Activated CD8-positive, alpha-beta T cell treated with anti-CD3 and anti-CD28 coated beads for 36 hours (primary cell): ENCODE measurements at regions not wholly inside any gene's neighbourhood (a gene's known extent, or its start where the extent isn't known, plus 50 kb on each side); places are given as distances from the start of the nearest gene placed in this dataset.

Experiments
- ATAC-seq: fragments of 200-7000 bp; cut with Tn5 transposase; one replicate; pipeline ENCODE4 v1.10.0; 2021; ENCODE audit warnings: mild to moderate bottlenecking, moderate library complexity
- CTCF ChIA-PET: fragments of 350-600 bp; sonication (Branson Sonifier 250); formaldehyde crosslinking; loops from one replicate; lab custom pipeline; 2021; ENCODE audit warnings: antibody characterized with exemption; lab: Charles Lee
- POLR2A ChIA-PET: fragments of 350-600 bp; sonication (Branson Sonifier 250); formaldehyde crosslinking; loops from one replicate; lab custom pipeline; 2021; ENCODE audit warnings: antibody characterized with exemption; lab: Charles Lee
- DNase-seq: peaks from one replicate; pipeline ENCODE4 v3.0.0-alpha.2; 2020
- H3K27ac Mint-ChIP-seq: one replicate; pipeline ENCODE4 v1.8.0; 2021; ENCODE audit warnings: mild to moderate bottlenecking, mixed read lengths
- H3K27me3 Mint-ChIP-seq: one replicate; pipeline ENCODE4 v1.8.0; 2021; ENCODE audit warnings: mixed read lengths
- H3K36me3 Mint-ChIP-seq: one replicate; pipeline ENCODE4 v1.8.0; 2021; ENCODE audit warnings: low read depth, mixed read lengths
- H3K4me1 Mint-ChIP-seq: one replicate; pipeline ENCODE4 v1.8.0; 2021; ENCODE audit warnings: low read depth, mixed read lengths
- H3K4me3 Mint-ChIP-seq: one replicate; pipeline ENCODE4 v1.8.0; 2021; ENCODE audit warnings: mild to moderate bottlenecking, moderate library complexity, mixed read lengths
- H3K9me3 Mint-ChIP-seq: one replicate; pipeline ENCODE4 v1.8.0; 2021; ENCODE audit warnings: mixed read lengths
- CTCF ChIP-seq: fragments of 200-600 bp; IDR thresholded peaks from one replicate; pipeline ENCODE4 v1.8.0; 2022; ENCODE audit warnings: antibody characterized with exemption, mild to moderate bottlenecking
- intact Hi-C: fragments of 100-400 bp; cut with micrococcal nuclease; formaldehyde crosslinking; loops from one replicate; pipeline ENCODE4 v1.10.0; 2022

DNA sequence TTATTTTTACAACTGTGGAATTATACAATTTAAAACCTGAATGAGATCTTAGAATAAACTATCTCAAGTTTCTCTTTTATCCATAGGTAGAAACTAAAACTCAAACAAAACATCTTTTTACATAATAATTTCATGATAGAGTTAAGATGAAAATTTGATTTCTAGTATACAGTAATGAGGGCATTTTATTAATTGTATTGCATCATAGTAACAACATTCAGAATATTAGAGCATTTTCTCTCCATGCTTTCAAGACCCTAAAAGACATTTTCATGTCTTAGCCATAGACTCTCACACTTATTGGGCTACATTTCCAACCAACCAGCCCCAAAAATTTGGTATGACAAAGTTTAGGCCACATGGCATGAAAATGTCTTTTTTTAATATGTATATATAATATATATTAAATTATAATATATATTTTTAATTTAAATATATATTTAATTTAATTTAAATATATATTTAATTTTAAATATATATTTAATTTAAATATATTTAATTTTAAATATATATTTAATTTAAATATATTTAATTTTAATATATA, 195.7 kb upstream of the STEAP1 start:
- ChIA-PET CTCF (no interaction called here), POLR2A (no interaction called here)
- Mint-ChIP-seq H3K9me3 (peaks cover 1% of the 10 kb centered on the region), H3K4me3 (no peak overlapping the region), H3K36me3 (no peaks in the 10 kb centered on the region), H3K4me1 (no peaks in the 10 kb centered on the region), H3K27me3 (no peaks in the 10 kb centered on the region), H3K27ac (no peak overlapping the region)
- ATAC-seq = no peak
- DNase-seq = no peak
- intact Hi-C loops = no loop called here
- TF ChIP-seq CTCF = no peak

- Mint-ChIP-seq H3K27me3 (no peaks in the 10 kb centered on the region), H3K27ac (no peak overlapping the region), H3K4me1 (no peaks in the 10 kb centered on the region), H3K36me3 (no peaks in the 10 kb centered on the region), H3K9me3 (peaks cover 1% of the 10 kb centered on the region), H3K4me3 (no peak overlapping the region)
- intact Hi-C loops = no loop called here
- ChIA-PET POLR2A (no interaction called here), CTCF (no interaction called here)
- no peak for TF ChIP-seq CTCF
- no peak for ATAC-seq
- DNase-seq = no peak
Measured at GRCh38 chr7:89966067-89966664, 188.1 kb upstream of the STEAP1 start.

DNA sequence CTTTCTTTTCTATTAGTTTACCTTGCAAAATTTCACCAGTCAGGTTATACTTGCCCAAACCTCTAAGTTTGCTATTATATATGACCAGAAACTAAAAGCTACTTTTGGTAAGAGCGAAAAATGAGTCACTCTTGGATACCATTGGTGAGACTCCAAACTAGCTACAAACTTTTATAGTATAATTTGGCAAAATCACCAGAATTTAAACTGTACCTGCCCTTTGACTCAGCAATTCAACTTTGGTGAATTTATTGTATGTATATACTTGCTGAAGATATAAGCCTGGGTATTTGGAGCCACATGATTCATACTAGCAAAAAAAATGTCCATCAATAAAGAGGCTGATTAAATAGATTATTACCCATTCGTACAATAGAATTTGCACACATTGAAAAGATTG, 178.7 kb upstream of the STEAP1 start:
- H3K4me3 Mint-ChIP-seq = no peak overlapping the region

DNA sequence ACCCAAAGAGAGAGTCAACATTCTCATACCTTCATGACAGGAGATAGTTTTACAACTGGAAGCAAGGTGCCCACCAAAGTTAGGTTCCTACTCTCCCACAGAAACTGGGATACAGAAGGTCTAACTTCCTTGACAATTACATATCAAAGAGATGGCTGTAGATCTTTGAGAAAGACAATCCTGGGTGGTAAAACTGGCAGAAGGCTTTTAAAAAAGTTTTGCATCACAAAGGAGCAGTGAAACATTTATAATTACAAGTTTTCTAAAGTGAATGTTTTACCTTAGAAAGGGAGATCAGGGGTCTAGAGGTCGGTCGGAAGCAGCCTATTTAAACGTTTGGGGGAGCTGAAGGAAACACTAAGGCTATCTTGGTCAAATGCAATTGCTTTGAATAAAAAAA, 166.6 kb upstream of the STEAP1 start:
- H3K4me3 Mint-ChIP-seq = no peak overlapping the region
- ATAC-seq = no peak
- no peaks in the 10 kb centered on the region for H3K36me3 Mint-ChIP-seq
- ChIA-PET POLR2A (no interaction called here), CTCF (no interaction called here)
- H3K27me3 Mint-ChIP-seq = no peaks in the 10 kb centered on the region
- H3K4me1 Mint-ChIP-seq = no peaks in the 10 kb centered on the region
- DNase-seq = no peak
- peaks cover 6% of the 10 kb centered on the region for H3K9me3 Mint-ChIP-seq
- no peak for TF ChIP-seq CTCF
- H3K27ac Mint-ChIP-seq = no peak overlapping the region
- intact Hi-C loops = no loop called here

More for the DNA sequence above, 178.7 kb upstream of the STEAP1 start:
- ATAC-seq (no peak), DNase-seq (no peak)
- Mint-ChIP-seq H3K27me3 (no peaks in the 10 kb centered on the region), H3K9me3 (no peaks in the 10 kb centered on the region), H3K4me1 (no peaks in the 10 kb centered on the region), H3K36me3 (no peaks in the 10 kb centered on the region), H3K27ac (no peak overlapping the region)
- CTCF ChIA-PET = no interaction called here
- no peak for TF ChIP-seq CTCF
- intact Hi-C loops = no loop called here
- POLR2A ChIA-PET = no interaction called here

DNA sequence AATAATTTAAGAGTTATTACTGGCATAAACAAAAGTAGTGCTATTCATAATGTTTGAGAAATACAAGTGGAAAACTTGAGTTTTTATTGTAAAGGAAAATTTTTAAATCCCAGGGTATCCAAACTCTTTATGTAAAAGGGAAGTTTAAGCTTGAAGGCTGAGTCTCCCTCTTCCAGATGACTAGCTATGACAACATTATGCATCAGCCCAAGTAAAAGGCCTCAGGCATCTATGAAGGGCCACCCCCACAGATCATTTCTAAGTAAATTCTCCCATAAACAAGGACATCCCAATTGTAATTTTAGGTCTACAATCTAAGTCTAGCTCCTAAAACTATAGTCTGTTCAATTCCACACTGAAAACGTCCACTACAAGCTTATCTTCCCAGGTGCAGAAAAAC, 166.2 kb upstream of the STEAP1 start:
- H3K27me3 Mint-ChIP-seq = no peaks in the 10 kb centered on the region
- H3K36me3 Mint-ChIP-seq = no peaks in the 10 kb centered on the region
- DNase-seq (no peak), ATAC-seq (no peak)
- H3K27ac Mint-ChIP-seq = no peak overlapping the region
- no peak for TF ChIP-seq CTCF
- H3K9me3 Mint-ChIP-seq = peaks cover 6% of the 10 kb centered on the region
- ChIA-PET POLR2A (no interaction called here), CTCF (no interaction called here)
- H3K4me3 Mint-ChIP-seq = no peak overlapping the region
- intact Hi-C loops = no loop called here
- no peaks in the 10 kb centered on the region for H3K4me1 Mint-ChIP-seq
